ENCODE measurements at regions not wholly inside any gene's neighbourhood (a gene's known extent, or its start where the extent isn't known, plus 50 kb on each side); places are given as distances from the start of the nearest gene placed in this dataset.

DNA sequence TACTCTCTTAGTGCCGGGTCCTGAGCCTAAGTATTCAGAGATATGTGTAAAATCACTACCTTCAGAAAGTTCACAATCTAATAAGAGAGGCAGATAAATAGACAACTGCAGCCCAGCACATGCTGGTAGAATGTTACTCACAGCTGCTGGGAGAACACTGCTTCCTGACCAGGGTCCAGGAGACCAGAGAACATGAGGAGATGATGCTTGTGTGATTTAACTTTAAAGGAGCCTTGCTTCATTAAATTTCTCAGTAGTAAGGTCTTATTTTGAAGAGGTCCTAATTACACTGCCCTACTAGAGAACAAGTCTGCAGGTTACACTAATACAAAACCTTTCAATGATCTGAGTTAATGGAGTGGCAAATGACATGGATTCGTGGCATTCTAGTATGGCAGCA, 209.9 kb upstream of the TRIB2 start:
- Histone ChIP-seq H3K9me3 (ENCODE audit: insufficient read depth, low read length) (0 out of 2 replicates have a peak, but pooled peaks cover 4% of the 10 kb centered on the region), H3K27me3 (ENCODE audit: insufficient read depth, insufficient read length) (no peaks in the 10 kb centered on the region), H3K36me3 (ENCODE audit: insufficient read depth, insufficient read length, low read length) (no peaks in the 10 kb centered on the region), H3K4me3 (ENCODE audit: insufficient read length, low read depth) (no peak overlapping the region), H3K4me1 (ENCODE audit: insufficient read depth, insufficient read length) (no peaks in the 10 kb centered on the region), H3K9ac (ENCODE audit: insufficient read length, low read depth) (no peak overlapping the region)
- no peak for TF ChIP-seq YY1 (IDR thresholded peaks at IDR 0.05; ENCODE audit: insufficient read depth, insufficient read length)
- TF ChIP-seq ZNF274 (IDR thresholded peaks at IDR 0.05; ENCODE audit: low read depth, low read length), result no peak
- TF ChIP-seq SUZ12 (IDR thresholded peaks at IDR 0.05; ENCODE audit: extremely low read depth, insufficient read depth, insufficient read length), result no peak
- DNase-seq (ENCODE audit: low read depth, low spot score), result no peak

- no peak overlapping the region for H3K4me3 ChIP-seq (ENCODE audit: insufficient read length, low read depth)
- H3K4me1 ChIP-seq (ENCODE audit: insufficient read depth, insufficient read length), result no peaks in the 10 kb centered on the region
- TF ChIP-seq SUZ12 (IDR thresholded peaks at IDR 0.05; ENCODE audit: extremely low read depth, insufficient read depth, insufficient read length) (no peak), ZNF274 (IDR thresholded peaks at IDR 0.05; ENCODE audit: low read depth, low read length) (no peak), YY1 (IDR thresholded peaks at IDR 0.05; ENCODE audit: insufficient read depth, insufficient read length) (no peak)
- no peaks in the 10 kb centered on the region for H3K36me3 ChIP-seq (ENCODE audit: insufficient read depth, insufficient read length, low read length)
- H3K27me3 ChIP-seq (ENCODE audit: insufficient read depth, insufficient read length), result no peaks in the 10 kb centered on the region
- no peak for DNase-seq (ENCODE audit: low read depth, low spot score)
- H3K9ac ChIP-seq (ENCODE audit: insufficient read length, low read depth), result no peak overlapping the region
- H3K9me3 ChIP-seq (ENCODE audit: insufficient read depth, low read length), result 0 out of 2 replicates have a peak, but pooled peaks cover 4% of the 10 kb centered on the region
These were observed 209.4 kb upstream of the TRIB2 start for GRCh38 chr2:12507295-12507694.

- DNase-seq (ENCODE audit: low read depth, low spot score), result no peak
- 0 out of 2 replicates have a peak, but pooled peaks cover 4% of the 10 kb centered on the region for H3K9me3 ChIP-seq (ENCODE audit: insufficient read depth, low read length)
- no peaks in the 10 kb centered on the region for H3K27me3 ChIP-seq (ENCODE audit: insufficient read depth, insufficient read length)
- no peak overlapping the region for H3K9ac ChIP-seq (ENCODE audit: insufficient read length, low read depth)
- TF ChIP-seq ZNF274 (IDR thresholded peaks at IDR 0.05; ENCODE audit: low read depth, low read length) (no peak), SUZ12 (IDR thresholded peaks at IDR 0.05; ENCODE audit: extremely low read depth, insufficient read depth, insufficient read length) (no peak), YY1 (IDR thresholded peaks at IDR 0.05; ENCODE audit: insufficient read depth, insufficient read length) (no peak)
- H3K4me3 ChIP-seq (ENCODE audit: insufficient read length, low read depth), result no peak overlapping the region
- H3K36me3 ChIP-seq (ENCODE audit: insufficient read depth, insufficient read length, low read length), result no peaks in the 10 kb centered on the region
- no peaks in the 10 kb centered on the region for H3K4me1 ChIP-seq (ENCODE audit: insufficient read depth, insufficient read length)
These were observed 206.7 kb upstream of the TRIB2 start for GRCh38 chr2:12510070-12510469.

GRCh38 chr2:12513339-12513738, 203.4 kb upstream of the TRIB2 start:
- no peak overlapping the region for H3K4me3 ChIP-seq (ENCODE audit: insufficient read length, low read depth)
- H3K9ac ChIP-seq (ENCODE audit: insufficient read length, low read depth), result no peak overlapping the region
- no peaks in the 10 kb centered on the region for H3K27me3 ChIP-seq (ENCODE audit: insufficient read depth, insufficient read length)
- no peak for TF ChIP-seq SUZ12 (IDR thresholded peaks at IDR 0.05; ENCODE audit: extremely low read depth, insufficient read depth, insufficient read length)
- no peak for TF ChIP-seq ZNF274 (IDR thresholded peaks at IDR 0.05; ENCODE audit: low read depth, low read length)
- TF ChIP-seq YY1 (IDR thresholded peaks at IDR 0.05; ENCODE audit: insufficient read depth, insufficient read length), result no peak
- no peaks in the 10 kb centered on the region for H3K4me1 ChIP-seq (ENCODE audit: insufficient read depth, insufficient read length)
- no peaks in the 10 kb centered on the region for H3K9me3 ChIP-seq (ENCODE audit: insufficient read depth, low read length)
- no peaks in the 10 kb centered on the region for H3K36me3 ChIP-seq (ENCODE audit: insufficient read depth, insufficient read length, low read length)
- no peak for DNase-seq (ENCODE audit: low read depth, low spot score)

DNA sequence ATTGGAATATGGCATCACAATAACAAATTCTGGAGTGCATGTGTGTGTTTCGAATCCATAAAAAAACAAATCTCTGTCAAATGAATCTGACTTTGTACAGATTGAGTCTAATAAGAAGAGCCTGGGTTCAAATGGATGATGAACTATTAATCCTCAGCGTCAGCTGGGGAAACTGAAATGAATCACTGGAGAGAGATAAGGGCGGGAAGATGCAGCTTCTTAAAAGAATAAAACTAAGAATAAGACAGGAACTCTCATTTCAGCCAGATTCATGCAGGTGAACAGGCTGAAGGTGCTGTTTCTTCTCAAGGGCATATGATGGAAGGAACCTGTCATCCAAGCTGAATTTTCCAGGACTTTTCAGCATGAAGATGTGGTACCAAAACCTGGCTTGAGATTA, 202.6 kb upstream of the TRIB2 start:
- no peak overlapping the region for H3K9ac ChIP-seq (ENCODE audit: insufficient read length, low read depth)

GRCh38 chr2:12514631-12515437, 201.9 kb upstream of the TRIB2 start:
- no peak for TF ChIP-seq SUZ12 (IDR thresholded peaks at IDR 0.05; ENCODE audit: extremely low read depth, insufficient read depth, insufficient read length)
- TF ChIP-seq YY1 (IDR thresholded peaks at IDR 0.05; ENCODE audit: insufficient read depth, insufficient read length), result no peak
- TF ChIP-seq ZNF274 (IDR thresholded peaks at IDR 0.05; ENCODE audit: low read depth, low read length), result no peak
- H3K4me3 ChIP-seq (ENCODE audit: insufficient read length, low read depth), result no peak overlapping the region
- no peak overlapping the region for H3K9ac ChIP-seq (ENCODE audit: insufficient read length, low read depth)
- DNase-seq (ENCODE audit: low read depth, low spot score), result no peak
- H3K27me3 ChIP-seq (ENCODE audit: insufficient read depth, insufficient read length), result no peaks in the 10 kb centered on the region
- H3K4me1 ChIP-seq (ENCODE audit: insufficient read depth, insufficient read length), result no peaks in the 10 kb centered on the region
- H3K9me3 ChIP-seq (ENCODE audit: insufficient read depth, low read length), result no peaks in the 10 kb centered on the region
- H3K36me3 ChIP-seq (ENCODE audit: insufficient read depth, insufficient read length, low read length), result no peaks in the 10 kb centered on the region

More for the DNA sequence above, 202.6 kb upstream of the TRIB2 start:
- no peak for DNase-seq (ENCODE audit: low read depth, low spot score)
- no peak overlapping the region for H3K4me3 ChIP-seq (ENCODE audit: insufficient read length, low read depth)
- H3K27me3 ChIP-seq (ENCODE audit: insufficient read depth, insufficient read length), result no peaks in the 10 kb centered on the region
- H3K9me3 ChIP-seq (ENCODE audit: insufficient read depth, low read length), result no peaks in the 10 kb centered on the region
- H3K36me3 ChIP-seq (ENCODE audit: insufficient read depth, insufficient read length, low read length), result no peaks in the 10 kb centered on the region
- TF ChIP-seq SUZ12 (IDR thresholded peaks at IDR 0.05; ENCODE audit: extremely low read depth, insufficient read depth, insufficient read length) (no peak), YY1 (IDR thresholded peaks at IDR 0.05; ENCODE audit: insufficient read depth, insufficient read length) (no peak), ZNF274 (IDR thresholded peaks at IDR 0.05; ENCODE audit: low read depth, low read length) (no peak)
- H3K4me1 ChIP-seq (ENCODE audit: insufficient read depth, insufficient read length), result no peaks in the 10 kb centered on the region

GRCh38 chr2:12515871-12516270, 200.9 kb upstream of the TRIB2 start:
- TF ChIP-seq ZNF274 (IDR thresholded peaks at IDR 0.05; ENCODE audit: low read depth, low read length) (no peak), YY1 (IDR thresholded peaks at IDR 0.05; ENCODE audit: insufficient read depth, insufficient read length) (no peak), SUZ12 (IDR thresholded peaks at IDR 0.05; ENCODE audit: extremely low read depth, insufficient read depth, insufficient read length) (no peak)
- Histone ChIP-seq H3K36me3 (ENCODE audit: insufficient read depth, insufficient read length, low read length) (no peaks in the 10 kb centered on the region), H3K27me3 (ENCODE audit: insufficient read depth, insufficient read length) (no peaks in the 10 kb centered on the region), H3K9me3 (ENCODE audit: insufficient read depth, low read length) (no peaks in the 10 kb centered on the region), H3K4me1 (ENCODE audit: insufficient read depth, insufficient read length) (no peaks in the 10 kb centered on the region), H3K4me3 (ENCODE audit: insufficient read length, low read depth) (no peak overlapping the region), H3K9ac (ENCODE audit: insufficient read length, low read depth) (no peak overlapping the region)
- no peak for DNase-seq (ENCODE audit: low read depth, low spot score)
